ENCODE measurements at regions not wholly inside any gene's neighbourhood (a gene's known extent, or its start where the extent isn't known, plus 50 kb on each side); places are given as distances from the start of the nearest gene placed in this dataset.

DNA sequence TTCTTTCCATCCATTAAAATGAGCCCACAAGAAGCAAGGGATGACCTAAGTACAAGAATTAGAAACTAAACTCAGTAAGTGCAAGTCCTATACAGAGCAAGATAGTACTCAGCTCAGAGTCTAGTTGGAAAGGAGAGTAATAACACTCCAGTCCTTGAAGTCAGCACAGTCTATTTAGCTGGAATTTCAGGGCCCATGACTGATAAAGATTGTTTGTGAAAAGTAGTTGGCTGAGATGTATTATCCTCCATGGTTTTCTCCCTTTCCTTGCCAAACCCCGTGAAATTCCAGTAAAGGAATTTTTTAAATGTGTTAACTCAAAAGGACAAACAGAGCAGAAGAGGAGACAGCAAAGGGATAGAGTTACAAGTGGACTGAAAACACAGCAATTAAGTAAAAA is 127.2 kb upstream of the STT3B start:
- no peak for DNase-seq

DNA sequence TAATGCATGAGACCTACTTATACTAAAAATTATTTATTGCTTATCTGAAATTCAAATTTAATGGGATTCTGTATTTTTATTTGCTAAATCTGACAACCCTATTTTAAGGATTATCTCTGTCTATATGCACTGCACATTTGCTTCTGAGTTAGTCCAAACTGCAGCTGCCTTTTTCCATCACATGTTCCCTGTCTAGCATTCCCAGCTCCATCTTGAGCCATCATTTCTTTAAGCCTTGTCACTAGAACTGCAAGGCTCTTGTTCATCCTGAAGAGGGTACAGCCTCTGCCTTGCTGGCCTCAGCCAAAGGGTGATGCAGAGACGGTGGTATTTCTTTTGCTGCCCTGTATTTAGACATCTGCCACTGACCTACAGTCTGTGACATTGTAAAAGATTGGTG is 125.8 kb upstream of the STT3B start:
- no peak for DNase-seq

- no peak for DNase-seq
These were observed 125.1 kb upstream of the STT3B start for GRCh38 chr3:31407665-31408064.

DNA sequence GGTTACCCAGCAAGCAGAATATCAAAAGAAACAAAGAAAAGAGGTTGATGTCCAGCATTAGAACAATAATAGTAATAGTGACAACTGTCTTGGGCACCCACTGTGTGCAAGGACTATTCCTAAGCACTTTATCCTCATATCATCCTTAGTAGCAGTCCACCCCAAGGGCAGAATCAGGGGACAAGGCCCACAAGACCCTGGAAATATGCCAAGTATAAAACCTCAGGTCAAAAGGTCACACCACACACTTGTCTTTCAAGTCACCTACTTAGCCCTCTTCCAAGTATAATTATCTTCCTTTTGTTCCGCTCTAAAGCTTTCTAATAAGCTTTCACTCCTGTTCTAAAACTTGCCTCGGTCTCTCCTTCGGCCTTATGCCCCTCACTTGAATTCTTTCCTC is 124.0 kb upstream of the STT3B start:
- no peak for DNase-seq

GRCh38 chr3:31409389-31409788 is 123.3 kb upstream of the STT3B start:
- DNase-seq: no peak

DNA sequence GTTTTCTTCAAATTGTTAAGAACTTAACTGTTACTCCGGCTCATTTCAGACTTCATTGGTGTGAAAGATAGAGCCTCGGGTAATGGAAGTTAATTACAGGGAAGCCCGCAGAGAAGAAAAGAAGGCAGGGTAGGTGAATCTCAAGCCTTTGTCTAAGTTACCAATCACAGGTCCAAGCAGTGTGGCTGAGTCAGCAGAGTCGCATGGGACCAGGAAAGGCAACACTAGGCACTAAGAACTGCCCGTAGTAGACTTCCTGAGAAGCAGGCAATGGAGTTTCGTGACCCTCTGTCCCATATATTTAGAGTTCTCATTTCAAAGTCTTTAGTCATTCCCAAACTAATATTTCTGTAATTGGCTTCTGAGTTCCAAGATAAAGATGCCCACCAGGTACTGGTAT is 122.9 kb upstream of the STT3B start:
- DNase-seq: no peak

- DNase-seq: no peak
These were observed 122.3 kb upstream of the STT3B start for GRCh38 chr3:31410411-31410810.

DNA sequence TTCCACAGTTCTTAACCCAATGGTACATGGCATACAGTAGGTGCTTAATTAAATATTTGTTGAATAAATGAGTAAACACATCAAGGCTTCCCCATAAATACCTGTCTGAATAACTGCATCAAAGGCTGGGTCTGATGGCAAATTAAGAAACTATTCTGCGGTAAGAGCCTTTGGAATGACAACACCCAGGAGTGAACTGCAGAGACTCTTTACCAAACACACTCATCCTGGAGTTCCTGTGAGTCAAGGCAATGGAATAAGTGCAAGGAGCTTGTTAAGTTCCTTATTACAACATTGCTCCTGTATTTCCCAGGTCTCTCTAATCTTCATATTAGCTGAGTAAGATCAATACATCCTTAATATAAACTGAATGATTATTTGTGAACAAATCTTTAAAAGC is 119.9 kb upstream of the STT3B start:
- DNase-seq: peak; percentile 44

DNA sequence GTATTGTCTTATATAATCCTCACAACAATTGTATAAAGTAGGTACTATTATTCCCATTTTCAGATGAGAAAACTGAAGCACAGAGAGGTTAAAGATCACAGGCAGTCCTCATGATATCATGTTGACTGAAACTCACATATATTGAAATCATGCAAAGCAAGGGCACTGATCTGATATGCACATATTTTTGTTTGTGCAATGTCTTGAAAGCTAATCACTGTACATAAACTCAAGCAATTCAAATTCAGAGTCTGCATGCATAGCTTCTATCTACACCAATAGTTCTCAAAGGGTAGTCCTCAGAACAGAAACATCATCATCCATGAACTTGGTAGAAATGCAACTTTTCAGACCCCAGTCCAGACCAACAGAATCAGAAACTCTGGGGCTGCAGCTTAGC is 119.2 kb upstream of the STT3B start:
- no peak for DNase-seq

- DNase-seq: no peak
These were observed 115.7 kb upstream of the STT3B start for GRCh38 chr3:31416980-31417379.

DNA sequence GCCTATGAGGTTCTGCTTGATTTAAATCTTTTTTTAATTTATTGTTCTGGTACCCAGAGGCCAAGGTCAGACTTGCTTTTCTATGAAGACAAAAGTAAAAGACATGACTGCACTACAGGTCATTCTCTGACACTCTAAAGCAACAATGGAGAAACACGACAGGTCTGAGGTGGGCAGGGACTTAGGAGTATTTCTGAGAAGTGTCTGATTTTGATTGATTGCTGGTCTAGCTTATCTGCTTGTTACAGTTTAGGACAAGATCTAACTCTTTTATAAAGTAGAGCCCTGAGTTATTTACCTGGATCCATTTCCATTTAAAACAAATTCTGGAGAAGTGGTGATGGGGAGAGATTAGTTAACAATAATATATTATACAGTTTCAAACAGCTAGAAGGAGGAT is 115.2 kb upstream of the STT3B start:
- no peak for DNase-seq

DNA sequence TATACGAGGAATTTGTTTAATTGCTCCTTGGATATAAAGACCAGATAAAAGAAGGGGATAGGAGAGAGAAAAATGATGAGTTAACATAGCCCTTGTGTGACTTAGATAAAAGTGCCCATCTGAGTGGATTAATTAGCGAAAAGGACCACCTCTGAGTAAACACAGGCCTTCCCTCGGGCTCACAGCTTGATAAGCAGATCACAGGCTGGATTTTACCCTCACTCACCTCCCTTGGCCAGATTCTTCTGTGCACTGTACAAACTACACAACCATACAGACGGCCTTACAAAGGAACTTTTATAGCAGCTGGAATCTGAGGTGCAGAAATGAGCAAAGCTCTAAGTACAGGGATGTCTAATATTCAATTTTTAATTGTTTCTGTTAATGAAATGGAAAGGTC is 112.4 kb upstream of the STT3B start:
- no peak for DNase-seq

GRCh38 chr3:31421314-31422048 is 111.2 kb upstream of the STT3B start:
- DNase-seq: no peak

GRCh38 chr3:31422237-31422636 is 110.5 kb upstream of the STT3B start:
- DNase-seq: no peak

GRCh38 chr3:31423482-31423881 is 109.2 kb upstream of the STT3B start:
- peak; percentile 12 for DNase-seq

DNA sequence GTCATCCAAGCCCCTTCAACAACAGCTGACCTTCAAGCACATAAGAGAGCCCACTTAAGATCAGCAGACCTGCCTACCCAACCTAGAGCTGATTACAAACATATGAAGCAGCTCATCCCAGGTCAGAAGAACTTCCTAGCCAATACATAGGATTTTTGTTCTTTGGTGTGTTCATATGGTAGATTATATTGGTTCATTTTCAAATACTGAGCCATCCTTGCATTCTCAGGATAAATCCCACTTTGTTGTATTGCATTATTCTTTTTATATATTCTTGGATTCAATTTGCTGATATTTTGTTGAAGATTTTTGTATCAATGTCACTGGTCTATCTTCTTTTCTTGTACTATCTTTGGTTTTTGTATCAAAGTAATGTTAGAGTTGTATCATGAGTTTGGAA is 107.3 kb upstream of the STT3B start:
- no peak for DNase-seq

- no peak for DNase-seq
These were observed 105.1 kb upstream of the STT3B start for GRCh38 chr3:31427623-31428022.

GRCh38 chr3:31431321-31431720 is 101.4 kb upstream of the STT3B start:
- no peak for DNase-seq

DNA sequence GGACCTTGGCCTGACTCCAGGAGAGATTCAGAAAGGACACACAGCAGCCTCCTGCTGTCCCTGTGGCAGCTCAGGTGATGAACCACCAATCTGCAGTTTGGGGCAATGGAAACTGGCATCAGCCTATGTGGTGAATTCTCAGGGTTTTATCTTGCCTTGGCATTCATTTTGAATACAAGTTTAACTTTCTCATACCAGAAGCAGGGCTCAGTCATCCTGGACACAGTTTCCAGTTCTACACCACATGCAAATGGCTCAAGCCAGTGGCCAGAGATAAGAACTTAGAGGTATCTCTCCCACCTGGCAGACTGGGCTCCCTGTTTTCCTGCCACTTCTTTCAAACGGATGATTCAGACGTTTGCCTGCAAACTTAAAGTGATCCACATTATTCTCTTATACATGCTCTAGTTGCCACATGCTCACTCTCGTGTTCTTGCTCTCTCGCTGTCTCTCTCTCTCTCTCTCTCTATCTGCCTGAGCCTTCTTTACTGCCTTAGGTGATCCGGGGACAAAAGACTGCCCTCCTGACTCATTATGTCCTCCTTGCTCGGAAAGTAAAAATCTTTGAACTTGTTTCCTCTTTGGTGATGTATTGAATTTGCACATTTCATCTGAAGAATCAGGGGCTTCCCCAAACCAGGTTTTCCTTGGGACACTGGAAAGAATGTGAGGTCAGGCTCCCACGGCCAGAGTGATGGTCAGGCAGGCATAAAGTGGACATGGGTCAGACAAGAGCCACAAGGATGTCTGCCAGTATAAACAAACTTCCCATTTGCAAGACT is 99.6 kb upstream of the STT3B start:
- peak; percentile 14 for DNase-seq

- no peak for DNase-seq
These were observed 99.1 kb upstream of the STT3B start for GRCh38 chr3:31433679-31433992.

GRCh38 chr3:31434819-31435218 is 97.9 kb upstream of the STT3B start:
- no peak for DNase-seq

DNA sequence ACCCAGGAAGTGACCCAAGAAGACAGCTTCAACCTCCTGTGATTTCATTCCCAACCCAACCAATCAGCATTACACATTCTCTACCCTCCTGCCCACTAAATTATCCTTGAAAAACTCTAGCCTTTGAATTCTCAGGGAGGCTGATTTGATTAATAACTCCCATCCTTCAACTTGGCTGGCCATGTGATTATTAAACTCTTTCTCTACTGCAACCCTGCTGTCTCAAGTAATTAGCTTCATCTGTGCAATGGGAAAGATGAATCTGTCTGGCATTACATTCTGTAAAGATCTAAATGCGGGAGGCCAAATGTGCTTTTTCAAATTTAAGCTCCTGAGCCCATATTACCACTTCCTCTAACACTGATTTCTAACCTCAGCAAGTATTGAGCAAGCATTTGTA is 95.9 kb upstream of the STT3B start:
- no peak for DNase-seq

DNA sequence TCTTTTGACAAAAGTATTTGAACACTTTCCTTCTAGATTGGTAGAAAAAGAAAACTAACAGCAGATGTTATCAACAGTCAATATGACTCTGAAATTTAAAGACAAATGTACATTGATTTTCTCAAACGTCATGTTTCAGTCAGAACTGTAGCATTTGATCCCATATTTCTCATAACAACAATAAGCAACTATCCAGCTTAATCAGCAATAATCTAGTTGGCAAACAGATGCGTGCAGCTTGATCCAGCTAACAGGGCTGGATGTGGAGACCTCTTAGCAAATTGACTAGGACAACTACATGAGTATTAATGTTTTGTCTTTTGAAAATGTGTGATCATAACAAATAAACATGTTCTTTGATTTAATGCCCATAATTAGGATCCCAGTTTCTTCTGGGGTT is 94.0 kb upstream of the STT3B start:
- DNase-seq: no peak

GRCh38 chr3:31439890-31440750 is 92.6 kb upstream of the STT3B start:
- no peak for DNase-seq
